ENCODE measurements at regions not wholly inside any gene's neighbourhood (a gene's known extent, or its start where the extent isn't known, plus 50 kb on each side); places are given as distances from the start of the nearest gene placed in this dataset.

- TF ChIP-seq CHD7 (IDR thresholded peaks at IDR 0.05; ENCODE audit: insufficient replicate concordance, low read length), result no peak
- no peak for TF ChIP-seq GABPA (IDR thresholded peaks at IDR 0.05; ENCODE audit: borderline replicate concordance, insufficient read depth, low read length)
- TF ChIP-seq SUZ12 (IDR thresholded peaks at IDR 0.05; ENCODE audit: low read length), result no peak
- TF ChIP-seq SRF (IDR thresholded peaks at IDR 0.05; ENCODE audit: low read depth, low read length), result no peak
- no peak for TF ChIP-seq CBX5 (IDR thresholded peaks at IDR 0.05; ENCODE audit: low read depth, low read length)
- TF ChIP-seq POLR2AphosphoS5 (IDR thresholded peaks at IDR 0.05; ENCODE audit: low read depth, low read length), result no peak
- TF ChIP-seq TAF7 (optimal IDR thresholded peaks at IDR 0.05; ENCODE audit: borderline replicate concordance, low read depth, low read length), result no peak
- TF ChIP-seq ATF3 (IDR thresholded peaks at IDR 0.05; ENCODE audit: insufficient read depth, low read depth, low read length), result no peak
- TF ChIP-seq POLR2A (IDR thresholded peaks at IDR 0.05; ENCODE audit: control extremely low read depth in 1 of 2, low read depth in 2 of 2, low read length in 2 of 2), result no peak
- TF ChIP-seq SIRT6 (IDR thresholded peaks at IDR 0.05; ENCODE audit: low read length), result no peak
These were observed 59.5 kb upstream of the PCSK1 start (continued) for GRCh38 chr5:96492459-96493047.

Measured in H1 (cell line).